NCI-H2081 (cell line): ENCODE measurements at regions not wholly inside any gene's neighbourhood (a gene's known extent, or its start where the extent isn't known, plus 50 kb on each side); places are given as distances from the start of the nearest gene placed in this dataset.
A peak's percentile ranks its signal among the peaks of the same experiment; 100 is the strongest.

Source experiments
- DNase-seq, 2 experiments: peaks; one replicate each; lab custom pipeline; 2025; lab: John Stamatoyannopoulos, UW

DNA sequence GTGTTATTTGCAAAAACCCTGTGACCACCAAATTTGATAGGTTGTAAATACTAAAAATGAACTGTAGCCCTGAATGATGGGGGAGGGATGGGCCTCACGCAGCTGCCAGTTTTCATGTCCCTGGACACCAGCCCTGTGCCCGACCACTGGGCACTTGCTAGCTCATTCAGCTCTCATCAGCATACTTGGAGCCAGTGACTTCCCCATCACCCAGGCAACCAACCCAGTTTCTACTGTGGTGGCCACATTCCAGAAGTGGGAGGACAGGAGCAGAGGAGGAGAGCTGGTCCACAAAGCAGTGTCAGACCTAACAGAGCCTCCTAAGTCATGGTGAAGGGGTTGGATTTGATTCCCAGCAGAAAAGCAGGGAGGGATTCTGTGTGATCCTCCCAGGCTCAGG, 128.2 kb downstream of the CPEB2 start:
- no peak for DNase-seq

DNA sequence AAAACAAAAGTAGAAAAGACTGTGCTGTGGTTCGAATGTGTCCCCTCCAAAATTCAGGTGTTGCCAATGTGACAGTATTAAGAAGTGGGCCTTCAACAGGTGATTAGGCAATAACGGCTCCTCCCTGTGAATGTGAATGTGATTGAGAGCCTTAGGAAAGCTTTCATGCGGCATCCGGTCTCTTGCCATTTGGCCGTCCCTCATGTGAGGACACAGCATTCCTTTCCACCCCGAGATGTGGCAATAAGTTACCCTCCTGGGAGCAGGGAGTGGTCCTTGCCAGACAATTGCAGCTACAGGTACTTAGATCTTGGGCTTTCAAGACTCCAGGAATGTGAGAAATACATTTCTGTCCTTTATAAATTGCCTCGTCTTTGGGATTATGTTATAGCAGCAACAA, 129.3 kb downstream of the CPEB2 start:
- DNase-seq = no peak

DNA sequence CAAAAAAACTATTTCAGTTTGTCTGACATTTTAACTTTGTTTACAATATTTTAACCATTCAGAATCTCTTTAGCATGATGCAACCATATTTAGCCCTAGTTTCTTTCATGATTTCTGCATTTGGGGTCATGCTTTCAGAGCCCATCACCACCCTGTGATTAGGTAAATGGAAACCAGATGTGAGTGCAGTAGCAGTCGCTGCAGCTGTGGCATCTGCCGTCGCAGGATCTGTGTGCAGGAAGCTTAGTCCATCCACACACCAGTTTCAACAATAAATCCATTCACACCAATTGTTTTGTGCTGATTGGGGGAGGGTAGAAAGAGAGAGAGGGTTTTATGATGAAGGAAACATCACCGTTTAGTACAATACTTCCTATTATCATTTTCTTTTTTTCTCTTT, 130.5 kb downstream of the CPEB2 start:
- DNase-seq = no peak

DNA sequence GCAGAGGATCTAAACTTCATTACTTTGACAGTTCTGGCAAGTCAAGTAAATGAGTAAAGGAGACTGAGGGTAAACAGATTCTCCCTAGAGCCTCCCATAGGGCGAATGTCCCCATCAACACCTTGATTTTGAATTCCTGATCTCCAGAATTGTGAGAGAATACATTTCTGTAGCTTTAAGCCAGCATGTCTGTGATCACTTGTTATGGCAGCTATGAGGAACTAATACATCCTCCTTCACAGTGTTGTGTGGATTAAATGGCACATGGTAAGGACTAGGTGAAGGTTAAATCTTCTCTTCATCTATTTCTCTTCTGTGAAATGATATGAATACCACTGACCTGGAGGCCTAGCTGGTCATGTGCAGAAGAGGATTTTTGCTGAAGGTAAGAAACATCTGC, 137.3 kb downstream of the CPEB2 start:
- no peak for DNase-seq

DNA sequence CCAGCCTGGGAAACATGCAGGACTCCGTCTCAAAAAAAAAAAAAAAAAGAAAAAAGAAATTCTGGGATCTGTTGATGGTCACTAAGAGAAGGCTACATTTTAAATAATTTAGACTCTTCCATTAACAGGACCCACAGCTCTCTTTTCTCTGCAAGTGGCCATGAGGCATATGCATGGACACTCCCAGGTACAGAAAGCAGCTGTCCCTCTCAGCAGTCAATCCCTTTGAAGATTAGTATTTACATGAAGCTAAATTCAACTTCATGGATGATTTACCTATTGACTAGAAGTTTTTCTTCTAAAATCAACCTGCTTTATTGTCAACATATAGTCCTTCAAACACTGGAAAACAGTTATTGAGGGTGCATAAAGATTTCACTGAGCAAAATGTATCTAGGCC, 139.9 kb downstream of the CPEB2 start:
- no peak for DNase-seq

DNA sequence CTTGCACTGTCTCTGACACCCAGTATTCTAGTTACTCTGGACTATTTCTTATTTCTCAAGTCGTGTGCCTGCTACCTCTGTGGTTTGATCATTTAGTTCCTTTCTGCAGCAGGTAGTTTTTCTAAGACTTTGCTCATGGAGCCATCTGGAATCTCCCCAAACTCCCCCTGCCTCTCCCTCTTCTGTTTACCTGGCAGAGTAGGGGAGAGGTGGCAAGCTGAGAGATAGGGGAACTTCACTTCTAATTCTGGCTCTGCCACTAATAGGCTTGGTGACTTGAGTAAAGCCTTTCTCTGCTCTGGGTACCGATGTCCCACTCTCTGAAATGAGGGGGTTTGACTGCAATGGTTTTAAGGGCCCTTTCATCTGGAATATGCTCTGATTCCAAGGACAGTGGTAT, 141.3 kb downstream of the CPEB2 start:
- no peak for DNase-seq

DNA sequence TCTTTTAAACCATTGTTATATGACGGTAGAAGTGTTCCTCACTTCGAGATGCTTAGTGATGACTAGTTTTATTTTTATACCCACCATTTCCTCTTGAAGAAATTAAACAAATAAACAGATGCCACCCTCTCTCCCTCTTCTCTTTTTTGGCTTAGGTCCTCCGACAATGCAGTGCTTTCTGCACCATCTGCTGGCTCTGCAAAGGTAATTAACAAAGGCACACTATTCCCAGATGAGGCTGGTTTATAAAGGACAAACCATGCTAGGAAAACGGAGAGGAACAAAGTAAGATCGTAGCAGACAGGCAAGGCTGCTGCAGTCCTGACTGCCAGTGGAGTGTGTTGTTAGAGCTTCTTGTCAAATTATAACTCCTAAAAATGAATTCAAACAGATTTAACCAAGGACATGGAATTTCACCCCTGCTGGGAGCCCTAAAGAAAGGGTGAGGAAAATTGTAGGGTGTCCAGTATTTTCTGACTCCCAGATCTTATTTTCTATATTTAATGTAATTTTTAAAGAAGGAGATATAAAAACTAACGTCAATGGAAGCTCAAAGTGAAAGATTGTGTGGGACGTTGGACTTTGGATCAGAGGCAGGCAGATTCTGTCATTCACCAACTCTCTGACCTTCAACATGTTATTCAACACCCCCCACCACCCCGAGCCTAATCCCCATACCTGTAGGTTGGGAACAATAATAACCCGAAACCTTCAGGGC, 142.1 kb downstream of the CPEB2 start:
- DNase-seq = peak; percentile 32 to 67

DNA sequence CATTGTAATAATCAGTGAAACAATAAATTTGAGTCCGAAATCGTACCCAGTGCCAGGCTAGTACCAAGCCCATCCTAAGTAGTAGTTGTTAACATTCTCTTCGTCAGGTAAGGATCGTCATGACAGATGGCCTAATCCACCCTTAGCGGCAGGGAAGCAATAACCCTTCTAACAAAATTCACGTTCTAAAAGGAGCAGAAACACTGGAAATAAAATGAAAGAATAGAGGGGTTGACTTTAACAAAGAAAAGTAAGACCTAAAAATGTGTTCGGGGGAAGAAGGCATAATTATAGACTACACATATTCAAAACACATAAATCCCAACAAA, 142.7 kb downstream of the CPEB2 start:
- DNase-seq = no peak

DNA sequence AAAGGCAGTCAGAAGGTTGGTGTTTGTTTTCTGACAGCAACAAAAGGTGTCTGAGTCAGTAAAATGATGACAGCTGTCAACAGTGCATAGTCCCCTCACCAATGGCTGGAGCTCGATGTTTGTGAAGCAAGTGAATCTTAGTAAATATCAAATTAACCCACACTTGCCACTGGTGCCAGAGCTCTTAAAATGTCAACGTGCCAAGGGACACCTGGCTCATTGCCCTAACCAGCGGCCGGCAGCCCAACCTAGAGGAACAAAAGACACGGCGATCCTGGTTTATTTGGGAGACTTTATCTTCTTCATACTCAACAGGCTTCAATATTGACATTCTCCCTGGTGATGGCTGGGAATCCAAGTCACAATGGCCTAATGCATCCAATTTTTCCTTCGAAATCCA, 143.4 kb downstream of the CPEB2 start:
- DNase-seq = peak in 1 of 2 experiments; percentile 48

DNA sequence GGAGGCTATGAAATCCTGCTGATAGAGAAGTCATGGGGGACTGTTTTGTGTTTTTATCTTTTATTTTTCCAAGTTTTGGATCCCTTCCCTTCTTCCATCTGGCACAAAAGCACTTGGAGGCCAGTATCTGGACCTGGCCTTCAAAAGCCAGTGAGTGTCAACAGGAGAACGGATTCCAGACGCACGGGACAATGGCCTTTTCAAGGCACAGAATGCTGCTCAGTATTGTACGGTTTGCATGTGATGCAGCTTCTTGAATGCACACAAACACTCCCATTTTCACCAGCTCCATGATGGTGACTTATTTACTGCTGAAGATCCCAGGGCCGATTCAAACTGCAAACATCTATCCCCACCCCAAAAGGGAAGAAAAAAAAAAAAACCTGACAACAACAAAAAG, 145.4 kb downstream of the CPEB2 start:
- DNase-seq = no peak

DNA sequence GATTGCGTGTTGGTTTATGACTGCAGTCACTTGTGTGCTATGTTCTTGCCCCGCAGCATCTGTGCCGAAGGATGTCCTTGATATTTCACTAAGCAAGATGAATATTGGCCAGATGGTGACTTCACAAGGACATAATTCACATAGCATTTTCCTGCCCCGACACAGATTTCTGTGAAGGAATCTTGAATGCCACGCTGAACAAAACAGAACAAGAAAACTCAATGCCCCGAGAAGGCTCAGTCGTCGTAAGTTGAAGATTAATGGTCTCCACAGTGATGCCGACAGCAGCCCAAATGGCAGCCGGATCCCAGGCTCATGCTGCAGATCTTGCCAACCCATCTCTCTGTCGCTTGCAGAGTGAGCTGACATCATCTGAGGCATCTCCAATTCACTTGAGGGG, 145.9 kb downstream of the CPEB2 start:
- DNase-seq = peak in 1 of 2 experiments; percentile 18

DNA sequence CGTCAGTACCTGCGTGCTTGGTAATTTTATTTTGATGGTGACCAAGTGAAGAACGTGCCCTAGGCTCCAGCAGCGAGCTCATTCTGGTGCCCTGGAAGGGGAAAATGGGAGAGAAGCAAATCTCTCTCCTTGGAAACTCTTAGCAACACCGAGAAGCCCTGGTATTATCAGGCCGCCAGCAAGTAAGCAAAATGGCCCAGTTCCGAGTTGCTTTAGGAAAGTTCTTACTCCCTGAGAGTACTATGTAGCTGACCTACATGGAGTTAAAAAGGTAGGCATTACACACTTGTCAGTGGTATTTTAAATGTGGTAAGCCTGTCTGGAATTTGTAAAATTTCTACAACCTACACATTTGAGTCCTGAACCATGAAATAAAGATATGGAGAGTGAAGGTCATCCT, 146.4 kb downstream of the CPEB2 start:
- DNase-seq = no peak

DNA sequence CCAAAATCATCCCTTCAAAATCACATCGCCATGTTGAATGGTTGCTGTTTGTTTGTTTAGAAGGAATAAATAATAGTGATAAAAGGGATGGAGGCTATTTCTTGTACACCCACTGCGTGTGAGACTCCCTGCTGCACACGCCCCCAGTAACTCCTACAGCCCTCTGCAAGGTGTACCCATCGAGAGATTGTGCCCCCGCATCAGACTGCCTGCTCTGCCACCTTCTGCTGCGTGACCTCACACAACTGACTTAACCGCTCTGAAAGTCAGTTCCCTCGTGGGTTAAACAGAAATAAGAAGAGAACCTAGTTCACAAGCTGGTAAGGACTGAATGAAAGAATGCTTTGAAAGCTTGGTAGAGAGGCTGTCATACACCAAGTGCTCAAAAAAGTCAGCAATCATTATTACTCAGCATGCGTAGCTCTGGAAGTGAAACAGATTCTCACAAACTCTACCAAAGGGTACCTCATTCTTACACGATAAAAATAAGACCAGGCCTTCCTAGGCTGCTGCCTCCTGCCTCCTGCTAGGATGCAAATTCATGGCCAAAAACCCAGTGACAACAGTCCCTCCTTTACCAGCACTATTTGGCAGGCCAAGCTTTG, 147.1 kb downstream of the CPEB2 start:
- DNase-seq = no peak

DNA sequence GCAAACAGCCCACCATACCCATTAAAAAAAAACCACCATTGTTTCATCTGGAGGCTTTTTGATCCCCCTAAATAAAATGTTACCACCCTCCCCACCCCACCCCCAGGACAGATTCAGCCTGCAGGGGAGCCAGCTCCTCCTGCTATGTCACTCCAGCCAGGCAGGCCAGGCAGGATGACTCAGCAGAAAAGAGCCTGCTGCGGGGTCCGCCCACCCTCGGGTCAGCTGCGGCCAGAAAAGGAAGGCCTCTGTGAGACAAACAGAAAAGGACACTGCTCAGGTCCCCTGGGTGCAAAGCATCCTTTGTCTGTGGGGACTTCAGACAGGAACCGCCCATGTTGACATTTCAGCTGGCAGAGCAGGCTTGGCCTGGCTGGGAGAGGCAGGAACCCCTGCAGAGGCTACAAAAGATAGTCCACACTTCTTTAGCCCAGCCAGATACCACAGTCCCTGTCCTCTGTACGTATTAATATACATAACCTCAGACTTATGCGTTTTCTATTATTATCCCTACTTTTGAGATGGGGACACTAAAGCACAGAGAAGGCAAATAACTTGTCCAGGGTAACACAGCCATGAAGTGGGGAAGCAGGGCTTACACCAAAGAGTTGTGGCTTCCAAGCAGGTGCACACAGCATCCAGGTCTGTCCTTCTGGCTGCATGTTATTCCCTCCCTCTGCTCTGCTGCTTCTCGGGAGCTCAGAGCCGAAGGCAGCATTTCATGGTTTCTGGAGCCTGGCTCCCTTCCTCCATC, 147.7 kb downstream of the CPEB2 start:
- DNase-seq = peak; percentile 68 to 86

DNA sequence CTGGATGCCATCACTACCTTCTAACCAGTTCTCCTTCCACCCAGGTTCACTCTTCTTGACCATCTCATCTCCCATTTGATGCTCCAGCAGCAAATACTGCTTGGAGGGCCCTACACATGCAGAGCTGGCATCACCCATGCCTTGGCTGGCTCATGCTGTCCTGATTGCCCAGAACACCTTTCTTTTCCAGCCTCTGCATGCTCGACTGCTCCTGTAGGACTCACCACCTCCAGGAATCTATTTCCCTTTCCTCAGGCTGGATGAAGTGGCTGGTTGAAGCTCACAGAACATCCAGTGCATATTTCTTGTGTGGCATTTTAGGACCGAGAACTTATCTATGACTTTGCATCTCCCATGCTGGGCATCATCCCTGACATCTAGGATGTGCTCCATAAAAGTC, 148.3 kb downstream of the CPEB2 start:
- DNase-seq = no peak

DNA sequence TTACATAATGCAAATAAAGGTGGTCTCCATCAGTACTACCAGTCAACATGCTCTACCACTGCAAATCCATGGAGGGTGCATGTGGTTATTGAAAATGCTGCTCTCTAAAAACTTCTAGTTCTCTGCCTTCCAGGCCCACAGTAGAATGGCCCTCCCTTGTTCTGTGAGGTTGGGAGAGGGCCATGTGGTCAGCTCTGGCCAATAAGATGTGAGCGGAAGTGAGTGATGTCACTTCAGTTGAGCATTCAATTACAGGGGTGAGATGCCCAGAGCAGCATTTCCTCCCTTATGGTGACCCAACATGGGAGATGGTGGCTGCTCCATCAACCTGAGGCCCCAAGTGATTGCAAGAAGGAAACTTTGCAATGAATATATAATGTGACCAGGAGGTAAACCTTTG, 148.8 kb downstream of the CPEB2 start:
- no peak for DNase-seq

DNA sequence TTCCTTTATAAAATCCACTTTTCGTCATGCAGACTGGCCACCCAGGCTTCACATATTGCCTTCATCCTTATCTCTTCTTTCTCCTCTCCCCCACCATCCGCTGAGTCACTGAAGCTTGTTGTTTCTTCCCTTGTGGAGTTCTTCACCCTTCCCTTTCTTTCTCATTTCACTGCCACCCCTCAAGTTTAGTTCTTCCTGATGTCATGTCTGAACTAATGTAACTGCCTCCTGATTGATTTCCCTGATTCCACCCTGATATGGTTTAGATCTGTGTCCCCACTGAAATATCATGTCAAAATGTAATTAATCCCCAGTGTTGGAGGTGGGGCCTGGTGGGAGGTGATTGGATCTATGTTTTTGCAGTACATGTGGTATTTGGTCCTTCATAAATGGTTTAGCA, 151.4 kb downstream of the CPEB2 start:
- DNase-seq = no peak

DNA sequence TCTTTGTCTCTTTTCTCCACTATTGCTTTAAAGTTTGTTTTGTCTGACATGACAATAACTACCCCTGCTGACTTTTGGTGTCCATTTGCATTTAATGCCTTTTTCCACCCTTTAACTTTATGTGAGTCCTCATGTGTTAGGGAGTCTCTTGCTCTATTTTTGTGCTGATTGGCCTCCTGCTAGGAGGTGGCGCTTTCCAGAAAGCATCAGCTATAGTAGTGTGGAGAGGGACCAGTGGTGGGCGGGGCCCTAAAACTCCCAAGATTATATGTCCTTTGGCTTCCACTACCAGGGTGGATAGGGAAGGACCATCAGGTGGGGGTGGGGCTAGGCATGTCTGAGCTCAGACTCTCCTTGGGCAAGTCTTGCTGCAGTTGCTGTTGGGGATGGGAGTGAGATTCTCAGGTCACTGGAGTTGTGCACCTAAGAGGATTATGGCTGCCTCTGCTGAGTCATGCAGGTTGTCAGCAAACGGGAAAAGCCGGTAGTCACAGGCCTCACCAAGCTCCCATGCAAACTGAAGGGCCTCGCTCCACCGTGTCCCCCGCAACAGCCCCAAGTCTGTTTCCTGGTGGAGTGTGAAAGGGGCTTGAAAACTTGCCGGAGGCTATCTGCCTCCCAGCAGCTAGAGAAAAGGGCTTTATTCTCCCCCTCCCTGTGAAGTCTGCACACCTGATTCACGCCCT, 156.3 kb downstream of the CPEB2 start:
- no peak for DNase-seq

DNA sequence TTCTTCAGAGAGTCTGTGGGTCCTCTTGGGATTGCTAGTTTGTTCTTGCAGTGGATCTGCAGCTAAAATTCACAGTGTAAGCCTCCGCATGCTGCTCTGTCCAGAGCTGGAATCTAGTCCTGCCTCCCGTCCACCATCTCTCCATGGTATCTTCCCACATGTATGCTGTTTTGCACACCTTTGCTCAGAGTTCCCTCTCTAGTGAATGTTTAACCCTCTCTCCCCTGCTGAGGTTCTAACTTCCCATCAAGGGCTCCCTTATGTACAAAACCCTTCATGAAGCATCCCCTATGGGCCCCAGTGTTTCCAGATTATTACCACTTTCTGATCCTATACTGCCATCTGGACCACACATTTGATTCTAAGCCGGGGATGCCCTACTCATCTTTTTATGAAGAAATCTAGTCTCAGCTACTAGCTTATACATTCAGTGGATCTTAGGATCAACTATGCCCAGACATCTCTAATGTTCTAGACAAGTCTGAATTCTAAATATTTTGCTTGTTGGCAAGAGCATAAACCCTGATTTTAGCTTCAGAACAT, 157.3 kb downstream of the CPEB2 start:
- DNase-seq = no peak

DNA sequence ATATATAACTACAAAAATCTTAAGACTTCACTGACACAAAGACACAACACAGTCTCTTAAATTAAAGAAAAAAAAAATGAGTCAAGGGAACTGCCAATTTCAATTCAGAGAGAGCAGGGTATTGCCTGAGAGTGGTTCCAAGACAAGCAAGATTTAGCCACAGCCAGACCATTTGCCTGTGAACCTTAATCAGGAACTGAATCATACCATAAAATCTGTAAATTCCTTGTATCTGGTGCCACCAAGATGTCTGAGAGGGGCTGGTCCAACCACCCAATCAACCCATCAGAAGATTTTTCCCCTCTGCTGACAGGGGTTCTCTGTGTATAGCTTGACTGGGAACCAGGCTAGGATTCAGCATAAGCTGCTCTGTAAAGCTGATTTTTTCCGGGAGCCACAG, 159.2 kb downstream of the CPEB2 start:
- no peak for DNase-seq

DNA sequence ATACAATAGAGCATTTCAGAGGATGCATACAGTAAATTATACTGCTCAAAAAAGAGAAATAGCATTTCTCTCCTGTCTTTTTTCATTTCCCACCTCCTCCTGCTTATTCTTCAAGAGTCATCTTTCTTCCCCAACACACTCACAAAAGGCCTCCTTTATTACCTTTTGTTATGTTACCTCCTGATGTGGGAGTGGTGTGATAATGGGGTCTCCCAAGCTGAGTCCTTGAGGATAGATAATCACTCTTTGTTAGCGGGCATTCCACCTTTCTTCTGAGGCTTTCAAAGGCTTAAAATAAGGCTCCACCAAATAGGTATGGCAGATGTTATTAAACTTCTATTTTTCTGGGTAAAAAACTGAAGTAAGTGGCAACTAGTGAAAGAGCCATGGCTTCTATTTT, 159.8 kb downstream of the CPEB2 start:
- no peak for DNase-seq

DNA sequence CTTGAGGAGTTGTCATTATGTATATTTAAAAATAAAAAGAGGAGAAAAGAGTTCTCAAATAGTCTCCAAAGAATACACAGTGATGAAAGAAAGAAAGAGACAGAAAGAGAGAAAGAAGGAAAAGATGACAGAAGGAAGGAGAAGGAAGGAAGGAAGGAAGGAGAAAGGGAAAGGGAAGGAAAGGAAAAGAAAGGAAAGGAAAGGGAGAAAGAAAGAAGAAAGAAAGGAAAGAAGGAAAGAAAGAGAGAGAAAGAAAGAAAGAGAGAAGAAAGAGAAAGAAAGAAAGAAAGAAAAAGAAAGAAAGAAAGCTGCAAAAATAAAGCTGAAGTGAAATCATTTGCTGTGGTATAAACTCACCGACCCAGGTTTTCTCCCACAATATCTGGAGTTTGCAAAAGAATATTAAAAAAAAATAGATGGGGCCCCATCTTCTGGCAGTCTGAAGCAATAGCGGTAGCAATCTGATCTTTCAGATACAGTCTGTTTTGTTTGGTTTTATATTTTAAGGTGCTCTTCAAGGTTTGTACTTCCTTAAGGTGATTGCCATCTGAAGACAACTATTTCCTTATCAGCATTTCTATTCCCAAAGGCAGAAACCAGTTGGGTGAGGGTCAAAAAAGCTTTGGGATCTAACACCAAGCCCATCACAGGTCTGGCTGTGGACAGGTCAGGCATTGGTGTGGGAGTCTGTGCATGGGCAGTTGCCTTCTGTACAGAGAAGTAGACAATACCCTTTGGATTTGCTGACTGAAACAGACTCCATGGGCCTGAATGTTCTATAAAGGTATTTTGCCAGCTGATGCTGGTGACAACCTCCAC, 160.4 kb downstream of the CPEB2 start:
- DNase-seq = peak in 1 of 2 experiments; percentile 36
